Prostate gland (tissue), 2 donors: ENCODE measurements at regions not wholly inside any gene's neighbourhood (a gene's known extent, or its start where the extent isn't known, plus 50 kb on each side); places are given as distances from the start of the nearest gene placed in this dataset.
"Not testable (repeated sequence)": the region's sequence is repeated elsewhere in the genome, so short reads cannot be mapped to it uniquely, and the experiment has no call there.

Experiments used
- DNase-seq: peaks from one replicate; pipeline ENCODE4 v3.0.0-alpha.2; 2019; ENCODE audit warnings: low spot score
- H3K27ac ChIP-seq, 2 donors: fragments of 200-600 bp; sonication (generic); 2 replicates each; pipeline ENCODE4 v1.5.1; 2017 to 2019
- H3K27me3 ChIP-seq: fragments of 200-600 bp; sonication (generic); replicated peaks from 2 replicates; pipeline ENCODE4 v1.5.1; 2019; ENCODE audit not compliant: insufficient read depth
- H3K36me3 ChIP-seq, 2 donors: fragments of 200-600 bp; sonication (generic); 1 replicate in 1 of 2; 2 replicates in 1 of 2; pipeline versions ENCODE4 v1.5.1 to v1.8.1; 2017 to 2019
- H3K4me1 ChIP-seq: fragments of 200-600 bp; sonication (generic); replicated peaks from 2 replicates; pipeline ENCODE4 v1.5.1; 2019
- H3K4me3 ChIP-seq, 2 donors: fragments of 200-600 bp; sonication (generic); 2 replicates each; pipeline ENCODE4 v1.5.1; 2017 to 2019
- H3K9me3 ChIP-seq: fragments of 200-600 bp; sonication (generic); 2 replicates; pipeline ENCODE4 v1.5.1; 2017
- CTCF ChIP-seq, 4 experiments: fragments of 200-600 bp in 2 of 4; fragments of 450-650 bp in 2 of 4; sonication (generic) in 2 of 4; IDR thresholded peaks; 1 replicate in 3 of 4; 2 replicates in 1 of 4; pipeline ENCODE4 v1.5.1; 2016 to 2019; ENCODE audit warnings: antibody characterized with exemption in 4 of 4, mild to moderate bottlenecking in 2 of 4, moderate library complexity in 2 of 4
- POLR2A ChIP-seq: fragments of 450-650 bp; IDR thresholded peaks from one replicate; pipeline ENCODE4 v1.6.1; 2016; ENCODE audit warnings: antibody characterized with exemption, mild to moderate bottlenecking
- POLR2AphosphoS5 ChIP-seq: sonication (generic); formaldehyde crosslinking; IDR thresholded peaks from one replicate; pipeline ENCODE4 v1.6.1; 2017; ENCODE audit warnings: antibody characterized with exemption
- WGBS: methylation state at CpG from one replicate; pipeline ENCODE4 v1.1.5; 2018; 5-methylcytosine and 5-hydroxymethylcytosine counted together
- intact Hi-C: fragments of 100-400 bp; cut with DNase I; formaldehyde crosslinking; loops from one replicate; pipeline ENCODE4 v1.14.2; 2022

GRCh38 chr5:25255128-25255527 lies 610.4 kb upstream of the CDH10 start:
- Histone ChIP-seq H3K27me3 (no peaks in the 10 kb centered on the region), H3K4me1 (no peaks in the 10 kb centered on the region), H3K36me3 (no peaks in the 10 kb centered on the region), H3K27ac (no peak overlapping the region), H3K4me3 (no peak overlapping the region), H3K9me3 (no peaks in the 10 kb centered on the region)
- WGBS: 42% methylated on average over 1 of the region's 1 CpG
- intact Hi-C loops: no loop called here
- DNase-seq: no peak
- TF ChIP-seq POLR2A (no peak), POLR2AphosphoS5 (no peak), CTCF (IDR thresholded peaks at IDR 0.05) (no peak)

GRCh38 chr5:25241981-25242380 lies 597.2 kb upstream of the CDH10 start:
- 78% methylated on average over 4 of the region's 4 CpGs for WGBS
- Histone ChIP-seq H3K4me1 (no peaks in the 10 kb centered on the region), H3K36me3 (no peaks in the 10 kb centered on the region), H3K9me3 (no peaks in the 10 kb centered on the region), H3K4me3 (no peak overlapping the region), H3K27ac (no peak overlapping the region), H3K27me3 (no peaks in the 10 kb centered on the region)
- TF ChIP-seq CTCF (IDR thresholded peaks at IDR 0.05): no peak
- TF ChIP-seq POLR2A: no peak
- no peak for TF ChIP-seq POLR2AphosphoS5
- DNase-seq: no peak
- intact Hi-C loops: no loop called here

GRCh38 chr5:25238720-25239119 lies 593.9 kb upstream of the CDH10 start:
- H3K36me3 ChIP-seq, H3K4me3 ChIP-seq, DNase-seq, H3K27ac ChIP-seq, intact Hi-C loops, H3K27me3 ChIP-seq, H3K9me3 ChIP-seq, H3K4me1 ChIP-seq: not testable (repeated sequence)
- WGBS: over 99% methylated on average over 4 of the region's 4 CpGs

GRCh38 chr5:25224316-25224982 lies 579.7 kb upstream of the CDH10 start:
- no peak overlapping the region for H3K27ac ChIP-seq
- WGBS: 87% methylated on average over 10 of the region's 10 CpGs
- no peaks in the 10 kb centered on the region for H3K4me1 ChIP-seq
- DNase-seq: no peak
- H3K4me3 ChIP-seq: no peak overlapping the region
- TF ChIP-seq POLR2A: no peak
- no peak for TF ChIP-seq CTCF (IDR thresholded peaks at IDR 0.05)
- TF ChIP-seq POLR2AphosphoS5: no peak
- intact Hi-C loops: no loop called here
- no peaks in the 10 kb centered on the region for H3K36me3 ChIP-seq
- H3K9me3 ChIP-seq: no peaks in the 10 kb centered on the region
- H3K27me3 ChIP-seq: no peaks in the 10 kb centered on the region

GRCh38 chr5:25199902-25200301 lies 555.1 kb upstream of the CDH10 start:
- H3K4me1 ChIP-seq, intact Hi-C loops, H3K27ac ChIP-seq, H3K27me3 ChIP-seq, H3K9me3 ChIP-seq, DNase-seq, H3K36me3 ChIP-seq, H3K4me3 ChIP-seq: not testable (repeated sequence)
- 95% methylated on average over 22 of the region's 23 CpGs for WGBS

GRCh38 chr5:25190521-25191000 lies 545.8 kb upstream of the CDH10 start:
- Histone ChIP-seq H3K36me3 (no peaks in the 10 kb centered on the region), H3K27ac (no peak overlapping the region), H3K4me3 (no peak overlapping the region), H3K27me3 (no peaks in the 10 kb centered on the region), H3K4me1 (no peaks in the 10 kb centered on the region), H3K9me3 (no peaks in the 10 kb centered on the region)
- DNase-seq: no peak
- TF ChIP-seq CTCF (IDR thresholded peaks at IDR 0.05): no peak
- intact Hi-C loops: no loop called here
- WGBS: 95% methylated on average over 54 of the region's 55 CpGs
